HG02981 (cell line): ENCODE measurements at regions not wholly inside any gene's neighbourhood (a gene's known extent, or its start where the extent isn't known, plus 50 kb on each side); places are given as distances from the start of the nearest gene placed in this dataset.

Experiments used
- ATAC-seq: cut with Tn5 transposase; IDR thresholded peaks from one replicate; pipeline ENCODE4 v1.9.1; 2021; ENCODE audit warnings: mild to moderate bottlenecking, moderate library complexity; ENCODE audit not compliant: unreplicated experiment

DNA sequence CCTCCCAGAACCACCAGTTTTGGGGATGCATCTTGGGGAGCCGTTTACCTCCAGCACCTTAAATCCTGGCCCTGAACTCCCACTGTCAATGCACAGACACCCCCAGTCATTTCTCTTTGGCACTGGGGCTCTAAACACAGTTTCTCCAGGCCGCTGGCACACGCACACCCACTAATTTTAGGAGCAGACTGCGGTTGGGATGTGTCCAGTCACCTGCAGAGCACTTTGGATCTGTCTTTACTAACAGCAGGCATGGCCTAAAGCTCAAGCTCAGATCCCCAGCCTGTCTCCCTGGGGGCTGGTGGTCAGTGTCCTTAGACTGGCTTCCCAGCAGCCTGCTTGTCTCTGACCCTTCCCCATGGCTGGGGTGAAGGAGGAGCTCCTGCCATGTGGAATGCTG, 49.9 kb downstream of the SYNE3 start:
- ATAC-seq, result no peak

DNA sequence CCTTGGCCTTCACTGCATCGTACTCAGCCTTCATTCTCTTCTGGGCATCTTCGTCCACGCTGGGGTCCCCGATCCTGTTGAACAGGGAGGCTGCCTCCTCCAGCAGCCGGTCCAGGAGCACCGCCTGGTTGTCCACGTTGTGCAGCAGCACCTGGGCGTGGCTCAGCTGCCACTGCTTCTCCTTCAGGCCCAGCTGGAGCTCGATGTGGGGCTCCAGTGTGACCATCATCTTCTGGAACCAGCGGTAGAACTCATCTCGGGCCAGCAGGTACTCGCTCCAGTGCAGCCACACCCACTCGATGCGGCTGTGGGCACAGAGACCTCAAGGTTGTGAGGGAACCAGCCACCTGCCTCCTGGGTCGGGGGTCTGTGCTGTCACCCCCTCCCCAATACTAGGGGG, 50.5 kb downstream of the SYNE3 start:
- no peak for ATAC-seq

DNA sequence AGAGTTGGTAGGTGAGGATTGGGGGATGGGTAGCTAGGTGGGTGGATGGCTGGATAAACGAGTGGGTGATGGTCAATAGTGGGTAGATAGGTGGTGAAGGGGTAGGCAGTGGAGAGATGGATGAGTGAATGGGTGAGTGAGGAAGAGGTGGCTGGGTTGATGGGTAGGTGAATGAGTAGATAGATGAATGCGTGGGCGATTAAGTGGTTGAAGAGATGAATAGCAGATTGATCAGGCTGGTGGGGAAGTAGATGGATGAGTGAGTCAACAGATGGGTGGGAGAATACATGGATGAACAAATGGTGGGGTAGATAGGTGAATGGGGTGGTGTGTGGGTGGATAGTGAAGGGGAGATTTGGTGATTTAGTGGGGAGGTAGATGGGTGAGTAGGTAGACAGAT, 51.1 kb downstream of the SYNE3 start:
- ATAC-seq, result no peak

DNA sequence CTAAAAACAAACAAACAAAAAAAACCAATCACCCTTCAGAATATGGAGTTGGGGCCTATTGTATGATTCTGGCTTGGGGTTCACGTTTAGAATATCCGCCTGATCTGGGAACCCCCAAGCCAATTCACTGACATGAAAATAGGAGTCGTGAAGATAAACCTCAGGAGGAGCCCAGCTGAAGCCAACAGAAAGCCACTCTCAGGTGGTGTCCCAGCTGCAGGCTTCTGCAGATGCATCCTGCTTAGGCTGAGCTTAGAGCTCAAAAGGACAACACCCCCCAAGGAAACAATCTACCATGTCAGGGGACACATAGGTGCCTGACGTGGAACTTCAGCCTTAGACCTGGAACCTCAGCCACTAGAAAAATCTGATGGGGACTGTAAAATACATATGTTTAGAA, 51.9 kb downstream of the SYNE3 start:
- ATAC-seq, result no peak

DNA sequence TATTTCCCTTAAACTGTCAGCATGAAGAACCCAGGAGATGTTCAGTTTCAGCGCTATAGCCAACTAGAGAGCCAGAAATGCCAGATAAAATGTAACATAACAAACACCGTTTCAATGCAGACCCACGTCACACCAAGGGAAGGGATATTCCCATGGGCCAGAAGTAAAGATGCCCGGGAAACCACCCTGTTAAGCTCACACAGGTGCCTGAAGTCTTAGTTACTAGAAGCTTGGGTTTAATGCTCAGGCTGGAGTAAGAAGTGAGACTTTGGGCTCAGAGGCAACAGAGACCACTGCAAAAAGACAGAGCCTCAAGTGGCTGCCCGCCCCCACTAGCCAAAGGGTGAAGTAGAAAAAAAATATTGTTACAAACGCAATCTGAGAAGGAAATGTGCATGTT, 52.3 kb downstream of the SYNE3 start:
- ATAC-seq, result no peak

DNA sequence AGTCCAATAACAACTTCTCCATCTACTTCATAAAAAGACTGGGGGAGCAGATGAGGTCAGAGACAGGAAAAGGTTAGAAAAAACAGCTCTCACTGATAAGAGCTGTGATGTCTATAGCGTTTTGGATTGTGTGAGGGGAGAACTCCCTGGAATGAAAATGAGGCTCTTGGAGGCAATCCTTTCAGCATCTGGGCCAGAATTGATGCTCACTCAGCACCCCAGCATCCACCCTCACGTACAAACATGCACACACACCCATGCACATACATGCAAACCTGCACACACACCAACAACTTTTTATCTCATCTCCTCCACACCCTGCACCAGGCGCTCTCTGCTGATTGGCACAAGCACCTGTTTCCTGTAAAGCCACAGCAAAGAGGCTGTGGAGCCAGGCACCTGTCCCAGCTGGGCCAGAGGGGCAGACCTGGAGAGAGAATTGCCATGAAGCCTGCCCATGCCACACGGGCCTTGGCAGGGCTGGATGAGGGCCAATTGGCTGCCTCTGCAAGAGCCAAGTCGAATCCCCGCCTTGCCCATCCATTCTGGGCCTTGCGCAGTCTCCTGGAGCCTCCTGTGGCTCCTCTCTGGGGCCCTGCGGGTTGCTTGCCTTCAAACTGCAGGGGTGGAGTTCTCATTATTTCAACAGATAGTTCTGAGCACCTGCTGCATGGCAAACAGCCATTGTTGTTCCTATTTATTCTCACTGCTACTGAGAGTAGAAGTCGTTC, 53.1 kb downstream of the SYNE3 start:
- ATAC-seq, result no peak

DNA sequence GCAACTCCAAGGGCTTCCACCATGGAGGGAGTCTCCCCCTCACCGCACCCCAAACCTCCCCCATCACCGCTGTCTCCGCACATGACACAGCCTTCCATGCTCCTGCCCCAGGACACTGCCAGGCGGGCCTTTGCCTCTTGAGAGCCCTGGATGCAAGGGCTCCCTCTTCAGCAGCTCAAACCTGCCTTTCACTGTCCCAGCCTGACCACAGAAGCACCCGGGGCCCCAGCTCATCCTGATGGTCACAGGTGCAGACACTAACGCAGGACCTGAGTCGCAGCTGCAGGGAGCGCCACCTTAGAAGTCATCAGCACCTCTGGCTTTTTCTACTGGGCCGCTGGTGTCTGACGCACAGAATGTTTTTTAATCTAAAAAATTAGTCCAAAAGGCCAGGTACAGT, 54.0 kb downstream of the SYNE3 start:
- no peak for ATAC-seq

DNA sequence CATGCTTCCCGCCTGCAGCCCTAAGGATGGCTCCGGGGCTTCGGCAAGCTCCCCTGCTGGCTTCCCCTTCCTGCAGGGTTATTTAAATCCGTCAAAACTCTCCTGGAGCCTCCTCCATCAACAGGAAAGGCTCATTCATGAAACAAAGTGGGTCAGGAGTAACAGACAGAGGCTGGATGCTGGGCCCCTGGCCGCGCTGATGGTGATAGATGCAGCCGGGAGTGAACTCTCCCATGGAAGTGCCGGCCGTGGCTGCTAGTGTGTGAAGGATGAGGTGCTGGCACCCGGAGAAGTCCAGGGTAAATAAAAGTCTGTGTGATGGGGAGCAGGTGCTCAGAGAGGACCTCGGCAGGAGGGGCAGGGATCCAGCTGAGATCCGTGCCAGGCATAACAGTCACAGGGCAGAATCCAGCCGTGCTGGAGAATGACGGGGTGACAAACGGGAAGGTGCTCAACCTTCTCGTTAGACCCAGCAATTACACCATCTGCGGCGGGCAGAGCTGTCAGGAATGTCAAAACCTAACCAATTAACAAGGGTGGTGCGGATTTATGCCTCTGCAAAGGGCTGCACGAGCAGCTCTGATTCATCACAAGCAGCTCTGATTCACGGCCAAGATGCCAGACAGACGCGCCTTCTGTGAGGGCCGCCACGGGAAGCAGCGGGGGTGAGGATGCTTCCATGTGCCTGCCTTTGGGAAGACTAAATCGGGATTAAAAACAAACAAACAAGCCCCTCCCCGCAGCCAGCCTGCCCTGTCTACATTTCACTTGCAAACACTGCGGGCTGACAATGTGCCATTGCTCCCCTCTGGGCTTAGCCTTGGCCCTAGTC, 55.6 kb downstream of the SYNE3 start:
- ATAC-seq, result no peak

DNA sequence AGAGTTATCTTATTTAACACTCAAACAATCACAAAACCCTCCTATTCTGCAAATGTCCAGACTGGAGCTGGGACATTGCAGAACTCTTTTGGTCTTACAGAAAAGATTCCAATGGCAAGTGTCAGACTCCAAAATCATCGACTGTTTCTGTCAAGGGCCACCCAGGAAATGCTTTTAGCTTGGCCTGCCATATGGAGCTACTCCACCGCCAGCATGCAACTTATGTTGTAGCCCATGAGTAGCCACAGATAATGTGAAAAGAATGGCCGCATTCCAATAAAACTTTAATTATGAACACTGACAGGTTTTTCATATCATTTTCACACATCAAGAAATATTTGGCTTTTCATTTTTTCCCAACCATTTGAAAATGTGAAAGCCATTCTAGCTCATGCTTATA, 57.5 kb downstream of the SYNE3 start:
- ATAC-seq, result no peak

DNA sequence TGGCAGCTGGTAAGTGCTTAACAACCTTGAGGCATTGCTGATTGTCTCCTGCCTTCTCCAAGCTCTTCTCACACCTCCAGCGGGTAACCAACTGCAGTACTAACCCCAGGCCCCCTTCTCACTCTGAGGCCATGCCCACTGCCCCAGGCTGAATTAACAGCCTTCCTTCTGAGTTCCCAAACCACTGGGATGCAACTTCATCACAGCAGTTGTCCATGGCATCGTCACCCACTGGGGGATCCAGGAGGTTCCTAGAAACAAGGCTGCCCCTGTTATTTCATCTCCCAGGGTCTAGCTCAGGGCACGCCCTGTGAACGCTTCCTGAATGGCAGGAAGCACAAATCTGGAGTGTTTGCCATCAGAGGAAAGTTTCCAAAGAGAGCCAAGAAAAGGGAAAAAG, 58.0 kb downstream of the SYNE3 start:
- no peak for ATAC-seq

DNA sequence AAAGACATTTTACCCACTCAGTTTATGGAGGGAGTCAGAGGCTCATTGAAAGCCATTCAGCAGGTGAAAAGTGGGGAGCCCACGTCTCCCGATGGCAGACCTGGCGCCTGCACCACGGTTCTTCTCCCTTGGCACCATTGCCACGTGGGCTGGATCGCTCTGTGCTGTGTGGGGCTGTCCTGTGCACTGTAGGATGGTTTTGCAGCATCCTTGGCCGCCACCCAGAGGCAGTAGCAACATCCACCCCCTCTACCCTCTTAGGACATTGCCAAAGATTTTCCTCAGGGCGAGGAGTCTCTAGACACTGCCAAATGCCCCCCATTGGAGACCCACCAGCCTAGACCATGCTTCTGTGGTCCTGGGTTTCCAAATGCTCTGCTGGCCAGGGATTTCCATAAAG, 60.2 kb downstream of the SYNE3 start:
- ATAC-seq, result no peak

DNA sequence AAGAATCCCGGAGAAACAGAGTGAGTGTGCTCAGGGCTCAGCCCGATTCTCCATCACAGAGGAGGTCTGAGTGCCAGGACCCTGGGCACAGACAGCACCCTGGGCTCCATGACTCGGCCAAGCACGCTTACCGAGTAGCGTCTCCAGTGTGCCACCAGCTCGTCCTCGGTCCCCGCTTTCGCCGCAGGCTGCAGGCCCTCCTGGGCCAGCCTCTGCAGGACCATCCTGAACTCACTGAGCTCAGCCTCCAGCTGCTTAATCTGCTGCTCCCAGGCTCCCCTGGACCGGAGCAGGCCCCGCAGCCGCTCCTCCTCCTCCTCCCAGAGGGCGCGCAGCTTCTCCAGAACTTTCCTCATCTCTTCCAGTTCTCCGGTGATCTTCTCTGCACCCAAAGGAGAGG, 61.2 kb downstream of the SYNE3 start:
- ATAC-seq, result no peak

DNA sequence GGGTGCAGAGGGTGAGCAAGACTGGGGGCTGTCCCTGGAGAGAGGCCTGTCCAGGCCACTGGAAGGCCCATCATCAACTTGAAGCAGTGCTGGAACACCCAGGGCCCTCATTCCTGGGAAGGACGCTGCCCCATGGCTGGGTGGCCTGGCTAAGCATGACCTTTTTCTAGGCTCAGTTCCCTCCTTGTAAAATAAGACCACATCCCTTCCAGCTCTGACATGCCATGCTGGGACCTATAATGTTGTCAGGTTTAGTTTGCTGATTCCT, 62.8 kb downstream of the SYNE3 start:
- ATAC-seq, result no peak

DNA sequence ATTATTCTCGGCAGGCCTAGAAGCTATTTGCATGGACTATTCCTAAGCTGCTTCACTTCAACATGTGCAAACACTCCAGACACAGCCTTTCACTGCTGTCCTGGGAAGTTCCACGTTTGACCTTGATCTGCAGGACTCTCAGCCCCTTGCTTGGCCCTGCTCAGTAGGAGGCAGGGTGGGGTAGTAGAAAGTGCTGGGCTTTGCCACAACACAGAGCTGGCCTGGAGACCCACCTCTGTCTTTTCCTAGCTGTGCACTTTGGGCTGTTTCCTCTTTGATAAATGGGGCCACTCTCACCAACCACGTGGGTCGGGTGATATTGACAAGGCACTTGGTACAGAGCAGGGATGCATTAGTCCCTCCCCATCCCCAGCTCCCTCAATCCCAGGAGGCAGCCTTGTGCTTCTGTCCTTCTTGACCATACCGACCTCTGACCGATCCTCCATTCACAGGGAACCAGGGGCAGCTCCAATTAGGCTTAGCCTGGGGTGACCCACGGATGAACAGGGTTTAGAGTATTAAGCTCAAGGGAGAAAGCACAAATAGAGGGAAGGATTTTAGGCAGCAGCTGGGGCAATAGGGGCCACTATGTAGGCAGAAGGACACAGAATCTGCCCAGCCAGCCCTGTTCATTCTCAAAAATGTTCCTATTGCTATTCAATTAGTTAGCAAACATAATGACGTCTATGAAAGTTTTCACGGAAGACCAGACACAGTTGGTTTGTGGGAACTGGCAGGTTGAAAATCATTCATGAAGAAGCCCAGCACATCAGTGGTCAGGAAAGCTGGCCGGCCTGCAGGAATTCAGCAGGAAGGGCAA, 63.3 kb downstream of the SYNE3 start:
- no peak for ATAC-seq

DNA sequence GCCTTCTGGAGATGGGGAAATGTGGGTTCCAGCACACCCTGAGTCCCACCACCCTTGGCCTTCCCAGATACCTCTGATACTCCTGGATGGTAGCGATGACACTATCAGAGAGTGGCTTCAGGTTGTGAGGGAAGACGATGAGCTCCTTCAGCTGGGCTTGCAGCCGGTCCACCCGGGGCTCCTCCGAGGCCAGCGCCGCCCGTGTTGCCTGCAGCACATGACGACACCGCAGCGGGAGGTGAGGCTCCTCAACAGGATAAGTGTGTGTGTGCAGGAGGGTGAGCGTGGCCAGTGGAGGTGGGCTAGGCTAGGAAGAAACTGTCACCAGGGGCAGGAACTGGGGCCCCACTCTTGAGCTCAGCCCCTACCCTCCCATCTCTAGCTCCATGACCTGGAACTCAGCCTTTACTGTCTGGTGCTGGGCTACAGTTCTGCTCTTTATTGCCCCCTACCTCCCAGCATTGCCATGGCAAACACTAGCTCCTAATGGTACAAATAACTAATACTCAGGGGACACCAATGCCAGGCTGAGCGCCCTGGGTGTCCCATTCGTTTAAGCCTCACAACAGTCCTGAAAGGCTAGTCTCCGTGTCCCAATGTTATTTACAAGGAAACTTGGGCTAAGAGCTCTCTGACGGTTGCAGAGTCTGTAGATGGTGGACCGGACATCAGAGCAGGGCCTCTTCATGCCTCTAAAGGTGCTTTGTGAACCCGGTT, 64.1 kb downstream of the SYNE3 start:
- ATAC-seq, result no peak

DNA sequence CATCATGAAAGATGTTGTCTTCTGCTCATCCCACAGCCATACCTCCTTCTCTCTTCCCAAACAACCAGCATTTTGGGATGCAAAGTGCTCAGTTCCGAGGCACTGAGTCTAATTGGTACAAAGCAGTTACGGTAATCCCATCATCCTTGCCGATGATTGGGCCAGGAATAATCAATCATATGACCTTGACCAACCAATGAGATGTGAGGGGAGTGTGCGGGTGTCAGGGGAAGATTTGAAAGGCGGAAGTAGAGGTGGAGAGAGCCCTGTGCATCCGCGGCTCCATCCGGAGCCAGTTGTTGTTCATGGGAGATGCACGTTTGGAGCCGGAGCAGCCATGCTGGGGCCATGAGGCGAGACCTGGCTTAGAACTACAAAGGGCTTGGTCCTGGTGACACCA, 67.3 kb downstream of the SYNE3 start:
- no peak for ATAC-seq

DNA sequence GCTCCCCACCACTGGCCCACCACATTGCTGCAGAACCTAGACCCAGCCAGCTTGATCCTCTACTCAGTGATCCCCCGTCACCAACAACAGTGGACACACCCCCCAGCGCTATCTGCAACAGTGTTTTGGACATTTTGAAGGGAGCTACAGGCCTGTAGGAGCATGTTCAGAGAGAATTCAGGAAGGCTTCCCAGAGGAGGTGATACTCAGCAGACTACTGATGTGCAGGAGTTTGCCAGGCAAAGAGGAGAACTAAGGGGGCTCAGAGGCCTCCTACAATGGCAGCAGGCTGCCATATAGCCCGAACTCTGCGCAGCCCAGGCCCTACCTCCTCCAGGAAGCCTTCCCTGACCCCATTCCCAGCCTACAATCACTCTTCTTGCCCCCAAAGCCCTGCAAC, 70.0 kb downstream of the SYNE3 start:
- no peak for ATAC-seq

DNA sequence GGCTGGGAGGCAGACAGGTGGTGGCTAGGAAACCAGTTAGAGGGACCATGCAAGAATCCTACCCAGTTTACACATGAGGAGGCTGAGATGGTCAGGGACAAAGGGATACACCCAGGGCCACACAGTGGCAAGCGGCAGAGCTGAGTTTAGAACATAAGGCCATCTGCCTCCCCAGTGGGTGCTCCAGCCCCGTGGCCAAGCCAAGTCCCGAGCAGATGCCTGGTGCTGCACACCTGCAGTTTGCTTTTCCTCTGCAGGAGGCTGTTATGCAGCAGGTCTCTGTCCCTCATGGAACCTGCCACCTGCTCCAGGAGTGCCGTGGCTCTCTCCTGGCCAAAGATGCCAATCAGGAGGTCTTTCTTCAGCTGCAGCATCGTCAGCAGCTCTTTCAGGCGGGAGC, 70.8 kb downstream of the SYNE3 start:
- no peak for ATAC-seq

DNA sequence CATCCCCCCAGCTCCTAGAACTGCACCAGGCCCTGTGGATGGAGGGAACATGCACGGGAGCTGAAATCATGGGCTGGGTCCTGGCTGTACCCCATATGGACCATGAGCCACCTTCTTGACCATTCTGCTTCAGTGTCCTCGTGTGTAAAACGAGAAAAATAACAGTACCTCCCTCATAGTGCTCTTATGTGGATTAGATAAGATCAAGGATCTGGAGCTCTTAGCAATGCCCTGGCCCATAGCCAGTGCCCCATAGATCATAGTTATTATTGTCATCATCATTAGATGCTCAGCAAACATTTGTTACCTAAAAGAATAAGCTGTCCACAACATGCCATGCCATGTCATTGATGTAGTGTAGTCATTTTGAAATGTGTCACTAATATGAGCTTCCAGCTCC, 71.3 kb downstream of the SYNE3 start:
- no peak for ATAC-seq

DNA sequence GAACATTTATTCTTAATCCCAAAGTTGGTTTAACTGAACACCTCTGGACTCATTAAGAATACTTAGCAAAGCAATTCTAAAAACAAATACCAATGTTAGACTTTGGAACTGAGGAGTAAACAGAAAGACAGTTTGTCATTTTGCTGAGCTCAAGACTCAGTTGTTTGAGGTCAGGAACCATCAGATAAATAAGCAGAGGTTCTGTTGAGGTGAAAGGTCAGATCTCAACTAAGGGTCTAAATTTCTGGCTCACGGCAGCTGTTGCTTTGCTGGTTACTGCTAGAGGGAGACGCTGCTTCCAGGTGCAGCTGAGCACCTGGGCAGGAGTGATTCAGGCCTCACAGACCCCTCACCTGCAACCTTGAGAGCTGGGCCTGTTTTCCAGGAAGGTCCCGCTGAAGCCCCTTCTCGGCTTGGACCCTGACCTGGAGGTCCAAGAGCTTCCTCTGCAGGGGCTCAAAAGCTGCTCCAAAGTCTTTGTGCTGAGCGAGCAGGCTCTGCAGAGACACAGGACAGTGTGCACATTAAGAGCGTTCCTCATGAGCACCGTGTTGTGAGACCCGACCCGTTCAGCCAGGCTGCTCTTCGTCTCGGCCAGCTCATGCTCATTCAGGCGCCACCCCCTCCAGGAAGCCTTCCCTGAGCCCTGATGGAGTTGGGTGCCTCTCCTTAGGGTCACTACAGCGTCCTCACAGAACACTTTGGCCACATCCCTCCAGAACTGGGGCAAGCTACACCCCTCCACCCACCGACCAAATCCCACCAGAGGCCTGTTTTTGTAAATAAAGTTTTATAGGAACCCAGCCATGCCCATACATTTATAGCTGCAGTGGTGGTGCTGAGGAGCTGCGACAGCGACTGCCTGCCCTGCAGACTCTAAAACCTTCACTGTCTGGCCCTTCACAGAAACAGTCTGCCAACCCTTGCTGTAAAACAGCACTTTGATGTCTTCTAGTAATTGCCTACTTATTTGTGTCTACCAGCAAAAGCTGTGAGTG, 72.0 kb downstream of the SYNE3 start:
- ATAC-seq, result no peak
